ENCODE measurements at regions not wholly inside any gene's neighbourhood (a gene's known extent, or its start where the extent isn't known, plus 50 kb on each side); places are given as distances from the start of the nearest gene placed in this dataset.

GRCh38 chr22:48703265-48703941 lies 1124.3 kb downstream of the BRD1 start:
- DNase-seq, result no peak

- DNase-seq, result no peak
Observed at GRCh38 chr22:48702573-48703264, 1125.0 kb downstream of the BRD1 start.

GRCh38 chr22:48701296-48702030 lies 1126.2 kb downstream of the BRD1 start:
- DNase-seq, result no peak

GRCh38 chr22:48700566-48701295 lies 1126.9 kb downstream of the BRD1 start:
- DNase-seq, result no peak

GRCh38 chr22:48700180-48700565 lies 1127.5 kb downstream of the BRD1 start:
- no peak for DNase-seq

- no peak for DNase-seq
Observed at GRCh38 chr22:48699511-48699910, 1128.2 kb downstream of the BRD1 start.

- no peak for DNase-seq
Observed at GRCh38 chr22:48698618-48699017, 1129.1 kb downstream of the BRD1 start.

- DNase-seq, result no peak
Observed at GRCh38 chr22:48697694-48698276, 1129.9 kb downstream of the BRD1 start.

GRCh38 chr22:48697223-48697622 lies 1130.5 kb downstream of the BRD1 start:
- no peak for DNase-seq

- no peak for DNase-seq
Observed at GRCh38 chr22:48696371-48696770, 1131.3 kb downstream of the BRD1 start.

- no peak for DNase-seq
Observed at GRCh38 chr22:48695731-48696305, 1131.9 kb downstream of the BRD1 start.

GRCh38 chr22:48695251-48695650 lies 1132.4 kb downstream of the BRD1 start:
- DNase-seq, result no peak

- no peak for DNase-seq
Observed at GRCh38 chr22:48694296-48694883, 1133.3 kb downstream of the BRD1 start.

GRCh38 chr22:48693377-48694135 lies 1134.1 kb downstream of the BRD1 start:
- no peak for DNase-seq

GRCh38 chr22:48692734-48693376 lies 1134.8 kb downstream of the BRD1 start:
- DNase-seq, result no peak

GRCh38 chr22:48691431-48691851 lies 1136.2 kb downstream of the BRD1 start:
- no peak for DNase-seq

GRCh38 chr22:48690583-48691317 lies 1136.9 kb downstream of the BRD1 start:
- DNase-seq, result no peak

GRCh38 chr22:48689206-48689605 lies 1138.5 kb downstream of the BRD1 start:
- DNase-seq, result no peak

GRCh38 chr22:48688366-48688765 lies 1139.3 kb downstream of the BRD1 start:
- DNase-seq, result no peak

GRCh38 chr22:48687606-48688005 lies 1140.1 kb downstream of the BRD1 start:
- no peak for DNase-seq
